Esophagus muscularis mucosa (tissue), 4 donors: ENCODE measurements at regions not wholly inside any gene's neighbourhood (a gene's known extent, or its start where the extent isn't known, plus 50 kb on each side); places are given as distances from the start of the nearest gene placed in this dataset.
"Not testable (repeated sequence)": the region's sequence is repeated elsewhere in the genome, so short reads cannot be mapped to it uniquely, and the experiment has no call there.

Experiments used
- DNase-seq: peaks from one replicate; pipeline ENCODE4 v3.0.0-alpha.2; 2017; ENCODE audit errors: extremely low spot score
- H3K27ac ChIP-seq, 4 donors: fragments of 200-600 bp; sonication (generic); replicated peaks in 1 of 4; 1 replicate in 3 of 4; 2 replicates in 1 of 4; pipeline ENCODE4 v1.5.1; 2016 to 2019; ENCODE audit warnings: mild to moderate bottlenecking in 1 of 4
- H3K27me3 ChIP-seq, 4 donors: fragments of 200-600 bp; sonication (generic); one replicate each; pipeline versions ENCODE4 v1.5.1 to v1.6.0; 2016 to 2019
- H3K36me3 ChIP-seq, 4 donors: fragments of 200-600 bp; sonication (generic); one replicate each; pipeline ENCODE4 v1.5.1; 2016 to 2019
- H3K4me1 ChIP-seq, 4 donors: fragments of 200-600 bp; sonication (generic); one replicate each; pipeline ENCODE4 v1.5.1; 2016 to 2019
- H3K4me3 ChIP-seq, 4 donors: fragments of 200-600 bp; sonication (generic); 1 replicate in 2 of 4; 2 replicates in 2 of 4; pipeline ENCODE4 v1.5.1; 2016 to 2019; ENCODE audit warnings: mild to moderate bottlenecking in 4 of 4, moderate library complexity in 1 of 4
- H3K9me3 ChIP-seq, 4 donors: fragments of 200-600 bp; sonication (generic); 1 replicate in 3 of 4; 2 replicates in 1 of 4; pipeline ENCODE4 v1.5.1; 2016 to 2019
- EP300 ChIP-seq: sonication (generic); formaldehyde crosslinking; IDR thresholded peaks from one replicate; pipeline ENCODE4 v1.6.1; 2017; ENCODE audit warnings: antibody characterized with exemption
- POLR2A ChIP-seq: fragments of 450-650 bp; IDR thresholded peaks from one replicate; pipeline ENCODE4 v1.6.1; 2017; ENCODE audit warnings: antibody characterized with exemption, moderate library complexity, mild to moderate bottlenecking, low read depth
- POLR2AphosphoS5 ChIP-seq, 2 donors: sonication (generic); formaldehyde crosslinking; IDR thresholded peaks; one replicate each; pipeline ENCODE4 v1.6.1; 2017; ENCODE audit warnings: antibody characterized with exemption in 2 of 2
- WGBS: methylation state at CpG from one replicate; pipeline ENCODE4 v1.1.5; 2018; 5-methylcytosine and 5-hydroxymethylcytosine counted together
- intact Hi-C: fragments of 100-400 bp; cut with DNase I; formaldehyde crosslinking; loops from one replicate; pipeline ENCODE4 v1.15.1; 2023
- TF ChIP-seq, protein P1 (sequence below), 3 experiments: fragments of 200-600 bp in 2 of 3; fragments of 450-650 bp in 1 of 3; sonication (generic) in 2 of 3; IDR thresholded peaks; one replicate each; pipeline ENCODE4 v1.5.1; 2017 to 2019; ENCODE audit warnings: antibody characterized with exemption in 3 of 3, mild to moderate bottlenecking in 2 of 3, moderate library complexity in 1 of 3

GRCh38 chr10:34884272-34884952, 69.3 kb upstream of the PARD3 start:
- no peaks in the 10 kb centered on the region for H3K27me3 ChIP-seq
- no peaks in the 10 kb centered on the region for H3K9me3 ChIP-seq
- no peak overlapping the region for H3K27ac ChIP-seq
- DNase-seq: no peak
- TF ChIP-seq, protein P1, sequence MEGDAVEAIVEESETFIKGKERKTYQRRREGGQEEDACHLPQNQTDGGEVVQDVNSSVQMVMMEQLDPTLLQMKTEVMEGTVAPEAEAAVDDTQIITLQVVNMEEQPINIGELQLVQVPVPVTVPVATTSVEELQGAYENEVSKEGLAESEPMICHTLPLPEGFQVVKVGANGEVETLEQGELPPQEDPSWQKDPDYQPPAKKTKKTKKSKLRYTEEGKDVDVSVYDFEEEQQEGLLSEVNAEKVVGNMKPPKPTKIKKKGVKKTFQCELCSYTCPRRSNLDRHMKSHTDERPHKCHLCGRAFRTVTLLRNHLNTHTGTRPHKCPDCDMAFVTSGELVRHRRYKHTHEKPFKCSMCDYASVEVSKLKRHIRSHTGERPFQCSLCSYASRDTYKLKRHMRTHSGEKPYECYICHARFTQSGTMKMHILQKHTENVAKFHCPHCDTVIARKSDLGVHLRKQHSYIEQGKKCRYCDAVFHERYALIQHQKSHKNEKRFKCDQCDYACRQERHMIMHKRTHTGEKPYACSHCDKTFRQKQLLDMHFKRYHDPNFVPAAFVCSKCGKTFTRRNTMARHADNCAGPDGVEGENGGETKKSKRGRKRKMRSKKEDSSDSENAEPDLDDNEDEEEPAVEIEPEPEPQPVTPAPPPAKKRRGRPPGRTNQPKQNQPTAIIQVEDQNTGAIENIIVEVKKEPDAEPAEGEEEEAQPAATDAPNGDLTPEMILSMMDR (IDR thresholded peaks at IDR 0.05): no peak
- TF ChIP-seq POLR2A (no peak), EP300 (no peak), POLR2AphosphoS5 (IDR thresholded peaks at IDR 0.05) (no peak)
- WGBS: 75% methylated on average over 4 of the region's 4 CpGs
- intact Hi-C loops: no loop called here
- no peaks in the 10 kb centered on the region for H3K4me1 ChIP-seq
- no peaks in the 10 kb centered on the region for H3K36me3 ChIP-seq
- no peak overlapping the region for H3K4me3 ChIP-seq

- intact Hi-C loops: no loop called here
- DNase-seq: no peak
- WGBS: 95% methylated on average over 7 of the region's 7 CpGs
- TF ChIP-seq, protein P1 (IDR thresholded peaks at IDR 0.05): no peak
- TF ChIP-seq POLR2A (no peak), POLR2AphosphoS5 (IDR thresholded peaks at IDR 0.05) (no peak), EP300 (no peak)
- Histone ChIP-seq H3K27ac (no peak overlapping the region), H3K4me3 (no peak overlapping the region), H3K4me1 (no peaks in the 10 kb centered on the region), H3K36me3 (no peaks in the 10 kb centered on the region), H3K27me3 (no peaks in the 10 kb centered on the region), H3K9me3 (no peaks in the 10 kb centered on the region)
These were observed 65.7 kb upstream of the PARD3 start for GRCh38 chr10:34880817-34881216.

GRCh38 chr10:34878651-34879050, 63.6 kb upstream of the PARD3 start:
- WGBS: 95% methylated on average over 1 of the region's 1 CpG
- H3K27me3 ChIP-seq, H3K4me3 ChIP-seq, H3K9me3 ChIP-seq, H3K27ac ChIP-seq, DNase-seq, H3K4me1 ChIP-seq, intact Hi-C loops, H3K36me3 ChIP-seq: not testable (repeated sequence)

DNA sequence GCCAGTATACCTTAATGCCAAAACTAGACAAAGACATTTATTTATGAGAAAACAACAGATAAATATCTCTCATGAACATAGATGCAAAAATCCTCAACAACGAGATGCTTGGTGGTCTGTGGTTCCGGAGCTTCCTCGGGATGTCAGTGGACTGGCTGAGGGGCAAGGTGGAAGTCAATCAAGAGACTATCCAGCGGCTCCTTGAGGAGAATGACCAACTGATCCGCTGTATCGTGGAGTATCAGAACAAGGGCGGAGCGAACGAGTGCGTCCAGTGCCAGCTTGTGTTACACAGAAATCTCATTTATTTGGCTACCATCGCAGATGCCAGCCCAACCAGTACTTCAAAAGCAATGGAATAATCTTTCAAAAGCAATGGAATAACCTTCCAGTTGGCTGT, 60.0 kb upstream of the PARD3 start:
- Histone ChIP-seq H3K9me3 (no peaks in the 10 kb centered on the region), H3K4me3 (no peak overlapping the region), H3K27ac (no peak overlapping the region), H3K4me1 (no peaks in the 10 kb centered on the region), H3K36me3 (no peaks in the 10 kb centered on the region), H3K27me3 (no peaks in the 10 kb centered on the region)
- intact Hi-C loops: no loop called here
- 95% methylated on average over 11 of the region's 11 CpGs for WGBS
- no peak for TF ChIP-seq POLR2AphosphoS5 (IDR thresholded peaks at IDR 0.05)
- TF ChIP-seq POLR2A: no peak
- TF ChIP-seq EP300: no peak
- TF ChIP-seq, protein P1 (IDR thresholded peaks at IDR 0.05): no peak
- no peak for DNase-seq

DNA sequence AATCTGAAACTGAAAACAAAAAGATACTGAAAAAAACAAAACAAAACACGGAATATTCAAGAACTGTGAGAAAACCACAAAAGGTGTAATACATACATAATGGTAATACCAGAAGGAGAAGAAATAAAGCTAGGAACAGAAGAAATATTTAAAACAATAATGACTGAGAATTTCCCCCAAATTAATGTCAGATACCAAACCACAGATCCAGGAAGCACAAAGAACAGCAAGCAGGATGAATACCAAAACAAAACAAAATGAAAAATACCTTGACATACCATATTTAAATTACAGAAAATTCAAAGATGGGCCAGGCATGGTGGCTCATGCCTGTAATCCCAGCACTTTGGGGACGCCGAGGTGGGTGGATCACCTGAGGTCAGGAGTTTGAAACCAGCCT, 57.7 kb upstream of the PARD3 start:
- no peaks in the 10 kb centered on the region for H3K36me3 ChIP-seq
- H3K9me3 ChIP-seq: no peaks in the 10 kb centered on the region
- H3K4me1 ChIP-seq: no peaks in the 10 kb centered on the region
- TF ChIP-seq, protein P1 (IDR thresholded peaks at IDR 0.05): no peak
- TF ChIP-seq POLR2AphosphoS5 (IDR thresholded peaks at IDR 0.05) (no peak), POLR2A (no peak), EP300 (no peak)
- no peak for DNase-seq
- no peaks in the 10 kb centered on the region for H3K27me3 ChIP-seq
- 97% methylated on average over 3 of the region's 3 CpGs for WGBS
- intact Hi-C loops: no loop called here
- no peak overlapping the region for H3K27ac ChIP-seq
- H3K4me3 ChIP-seq: no peak overlapping the region
